GM19452 (cell line): ENCODE measurements at regions not wholly inside any gene's neighbourhood (a gene's known extent, or its start where the extent isn't known, plus 50 kb on each side); places are given as distances from the start of the nearest gene placed in this dataset.
"Not testable (repeated sequence)": the region's sequence is repeated elsewhere in the genome, so short reads cannot be mapped to it uniquely, and the experiment has no call there.

Experiments
- ATAC-seq: cut with Tn5 transposase; IDR thresholded peaks from one replicate; pipeline ENCODE4 v1.9.1; 2021; ENCODE audit not compliant: unreplicated experiment

GRCh38 chr2:7516484-7517063 is 599.4 kb downstream of the RNF144A start:
- ATAC-seq: no peak

DNA sequence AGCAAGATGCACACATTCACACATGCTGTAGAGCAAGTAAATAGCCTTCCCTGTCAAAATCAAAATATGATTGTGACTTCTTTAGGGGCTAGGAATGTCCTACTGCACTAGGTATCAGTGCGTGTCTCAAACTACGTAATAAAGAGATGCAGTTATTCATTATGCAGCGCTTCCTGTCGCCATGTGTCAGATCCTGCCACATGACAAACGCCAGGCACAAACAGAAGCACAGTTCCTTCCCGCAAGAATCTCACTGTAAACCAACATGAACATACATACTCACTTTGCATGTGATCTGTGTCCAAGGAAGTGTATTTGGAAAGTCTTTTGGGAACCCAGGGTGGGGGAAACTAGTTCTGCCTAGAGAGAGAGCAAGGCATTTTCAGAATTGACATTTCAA is 599.9 kb downstream of the RNF144A start:
- no peak for ATAC-seq

DNA sequence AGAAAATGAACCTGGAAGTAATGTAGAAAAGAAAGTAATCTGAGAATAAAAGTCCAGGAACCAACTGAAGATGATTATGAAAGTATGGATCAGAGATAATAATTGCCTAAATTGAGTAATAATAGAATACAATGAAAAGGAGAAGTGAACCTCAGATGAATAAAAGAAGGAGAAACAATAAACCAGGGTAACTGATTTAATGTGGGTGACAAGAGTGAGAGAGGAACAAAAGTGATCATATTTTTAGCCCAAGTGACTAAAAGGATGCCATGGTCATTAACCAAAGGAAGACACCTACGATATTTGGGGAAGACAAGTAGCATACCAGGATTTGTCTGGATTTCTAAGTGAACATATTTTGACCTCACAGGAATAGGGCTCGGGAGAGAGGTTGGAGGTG is 600.6 kb downstream of the RNF144A start:
- ATAC-seq: no peak

- no peak for ATAC-seq
These were observed 606.4 kb downstream of the RNF144A start for GRCh38 chr2:7523481-7524120.

- ATAC-seq: no peak
These were observed 607.0 kb downstream of the RNF144A start for GRCh38 chr2:7524195-7524594.

GRCh38 chr2:7525746-7526145 is 608.5 kb downstream of the RNF144A start:
- no peak for ATAC-seq

DNA sequence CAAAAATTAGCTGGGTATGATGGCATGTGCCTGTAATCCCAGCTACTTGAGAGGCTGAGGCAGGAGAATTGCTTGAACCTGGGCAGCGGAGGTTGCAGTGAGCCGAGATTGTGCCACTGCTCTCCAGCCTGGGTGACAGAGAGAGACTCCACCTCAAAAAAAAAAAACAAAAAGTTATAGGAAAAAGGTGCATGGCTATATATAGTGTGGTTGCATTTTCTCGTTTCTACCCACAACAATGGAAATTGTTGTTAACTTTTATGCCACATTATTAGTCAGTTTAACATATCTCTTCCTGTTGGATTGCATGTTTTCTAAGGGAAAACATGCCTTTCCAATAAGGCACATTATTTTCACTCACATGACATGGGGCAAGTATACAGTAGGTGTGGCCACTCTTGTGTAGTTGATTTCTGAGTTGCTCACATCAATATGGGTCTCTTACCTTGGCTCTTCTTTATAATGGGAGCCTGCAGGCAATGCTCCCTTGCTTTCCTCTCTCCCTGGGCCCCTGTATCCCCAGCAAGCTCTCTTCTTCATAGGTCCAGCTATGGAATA is 610.0 kb downstream of the RNF144A start:
- ATAC-seq: no peak

GRCh38 chr2:7530001-7530400 is 612.8 kb downstream of the RNF144A start:
- ATAC-seq: no peak

DNA sequence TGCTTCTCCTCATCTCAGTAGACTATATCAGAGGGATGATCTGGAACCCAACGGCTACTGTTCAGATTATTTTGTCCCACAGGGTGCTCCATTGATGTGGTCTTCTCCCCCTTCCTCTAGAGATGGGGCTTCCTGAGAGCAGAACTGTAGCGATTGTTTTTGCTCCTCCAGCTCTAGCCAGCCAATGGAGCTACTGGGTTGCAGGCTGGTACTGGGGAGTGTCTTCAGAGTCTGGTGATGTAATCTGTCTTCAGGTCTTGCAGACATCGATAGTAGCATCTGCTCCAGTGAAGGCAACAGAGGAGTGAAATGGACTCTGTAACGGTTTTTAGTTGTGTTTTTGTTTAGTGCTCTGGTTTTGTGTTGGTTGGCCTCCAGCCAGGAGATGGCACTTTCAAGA is 621.9 kb downstream of the RNF144A start:
- no peak for ATAC-seq

DNA sequence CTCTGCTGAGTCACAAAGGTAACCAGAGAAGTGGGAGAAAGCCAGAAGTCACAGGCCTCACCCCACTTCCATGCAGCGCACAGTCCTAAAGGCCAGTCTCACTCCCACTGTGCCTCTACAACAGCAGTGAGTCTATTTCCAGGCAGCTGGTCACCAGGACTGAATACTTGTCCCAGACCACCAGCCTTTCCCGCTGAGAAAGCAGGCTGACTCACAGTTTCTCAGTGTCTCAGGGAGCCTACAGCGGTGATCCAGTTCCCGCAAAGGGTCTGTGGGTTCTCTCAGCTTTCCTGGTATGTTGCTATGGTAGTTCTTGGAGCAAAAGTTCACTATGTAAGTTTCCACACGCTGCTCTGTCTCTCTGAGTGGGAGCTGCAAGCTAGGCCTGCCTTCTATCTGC is 622.5 kb downstream of the RNF144A start:
- no peak for ATAC-seq

DNA sequence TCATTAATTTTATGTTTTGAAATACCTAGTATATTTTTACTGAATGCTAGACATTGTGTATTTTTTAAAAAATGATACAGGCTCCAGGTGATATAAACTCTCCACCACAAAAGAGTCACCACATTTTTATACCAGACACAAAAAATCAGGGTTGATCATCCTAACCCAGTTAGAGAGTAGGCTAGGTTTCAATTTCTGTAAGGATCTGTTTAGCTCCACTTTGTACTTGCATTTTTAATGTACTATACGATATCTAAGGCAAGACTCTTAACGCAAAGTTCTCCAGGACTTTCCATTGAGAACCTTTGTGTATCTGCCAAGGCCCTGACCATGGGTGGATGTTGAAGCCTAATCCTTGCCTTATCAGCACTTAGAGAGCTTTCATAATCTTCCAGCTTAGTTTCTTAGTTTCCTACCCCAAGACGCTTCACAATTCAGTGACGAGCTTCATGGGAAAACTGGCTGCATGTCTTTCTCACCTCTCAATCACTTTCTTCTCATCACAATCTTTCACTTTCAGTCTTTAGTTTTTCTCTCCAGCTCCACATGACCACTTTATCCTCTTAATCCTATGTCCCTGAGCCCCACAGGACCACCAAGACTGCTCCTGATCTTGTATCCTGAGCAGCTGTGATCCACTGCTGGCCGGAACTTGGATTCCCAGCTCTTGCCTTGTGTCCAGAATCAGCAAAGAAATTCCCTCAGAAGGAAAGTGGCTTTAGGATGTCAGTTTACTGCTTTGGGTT is 635.8 kb downstream of the RNF144A start:
- ATAC-seq: no peak

DNA sequence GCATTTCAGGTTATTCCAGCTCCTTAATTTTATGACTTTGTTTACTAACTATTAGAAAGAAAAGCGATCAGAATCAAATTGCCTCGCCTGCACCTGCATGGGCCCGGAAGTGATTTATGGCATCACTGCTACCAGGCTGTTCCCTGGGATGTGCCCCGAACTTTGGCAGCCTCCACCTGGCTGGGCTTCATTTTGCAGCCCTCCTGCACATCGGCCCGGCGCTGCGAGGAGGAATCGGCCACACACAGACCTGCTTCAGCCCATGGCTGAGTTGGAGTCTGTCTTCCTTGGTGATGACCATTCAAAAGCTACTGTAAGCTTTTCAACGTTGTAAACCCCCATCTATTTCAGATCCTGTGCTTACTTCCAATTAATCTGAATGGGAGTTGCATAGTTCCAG is 638.0 kb downstream of the RNF144A start:
- ATAC-seq: no peak

DNA sequence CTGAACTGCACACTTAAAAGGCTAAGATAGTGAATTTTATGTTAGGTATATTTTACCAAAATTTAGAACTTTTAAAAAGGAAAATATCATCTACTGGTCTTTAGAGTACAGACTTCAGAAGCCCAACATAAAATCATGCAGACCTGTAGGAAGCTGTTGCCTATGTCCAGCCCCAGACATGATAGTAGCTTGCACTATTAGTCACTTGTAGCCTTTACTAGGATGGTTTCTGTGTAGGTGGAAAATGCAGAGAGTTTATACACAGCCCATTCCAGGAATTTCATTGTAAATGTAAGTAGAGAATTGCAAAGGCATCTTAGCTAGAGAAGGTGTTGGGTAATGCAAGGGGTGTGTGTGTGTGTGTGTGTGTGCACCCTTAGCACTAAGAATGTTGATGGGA is 640.2 kb downstream of the RNF144A start:
- ATAC-seq: no peak

- no peak for ATAC-seq
These were observed 642.6 kb downstream of the RNF144A start for GRCh38 chr2:7559791-7560190.

DNA sequence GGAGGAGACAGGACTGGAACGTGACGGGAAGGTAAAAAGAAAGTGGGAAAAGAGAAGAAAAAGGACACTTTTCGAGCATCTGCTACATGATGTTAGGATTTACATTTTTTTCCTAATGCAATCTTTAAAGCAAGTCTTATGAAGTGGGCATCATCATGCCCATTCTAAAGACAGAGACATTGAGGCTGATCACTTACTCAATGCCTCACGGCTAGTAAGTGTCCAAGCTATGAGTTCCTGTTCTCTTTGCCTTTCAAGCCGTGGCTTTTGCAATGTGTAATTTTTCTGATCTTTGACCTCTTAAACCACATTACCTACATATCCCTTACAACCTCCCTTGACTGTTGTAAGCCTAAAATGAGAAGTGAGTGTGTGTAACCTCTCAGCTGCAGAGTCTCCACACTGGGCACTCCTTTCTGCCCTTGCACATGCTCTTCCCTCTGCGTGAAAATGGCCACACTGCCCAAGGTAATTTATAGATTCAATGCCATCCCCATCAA is 649.2 kb downstream of the RNF144A start:
- ATAC-seq: no peak

- ATAC-seq: not testable (repeated sequence)
These were observed 649.9 kb downstream of the RNF144A start for GRCh38 chr2:7567116-7567515.

GRCh38 chr2:7567646-7568045 is 650.4 kb downstream of the RNF144A start:
- ATAC-seq: no peak

GRCh38 chr2:7570247-7570646 is 653.0 kb downstream of the RNF144A start:
- ATAC-seq: no peak

GRCh38 chr2:7571701-7572100 is 654.5 kb downstream of the RNF144A start:
- ATAC-seq: no peak

GRCh38 chr2:7572450-7572849 is 655.2 kb downstream of the RNF144A start:
- ATAC-seq: no peak

GRCh38 chr2:7573166-7573825 is 656.1 kb downstream of the RNF144A start:
- no peak for ATAC-seq
